NCI-H2107 treated with DMSO at 0.1 percent for 48 hours (cell line): ENCODE measurements at regions not wholly inside any gene's neighbourhood (a gene's known extent, or its start where the extent isn't known, plus 50 kb on each side); places are given as distances from the start of the nearest gene placed in this dataset.
"Not testable (repeated sequence)": the region's sequence is repeated elsewhere in the genome, so short reads cannot be mapped to it uniquely, and the experiment has no call there.

Source experiments
- DNase-seq: peaks from one replicate; lab custom pipeline; 2025; ENCODE audit not compliant: unreplicated experiment; lab: John Stamatoyannopoulos, UW

DNA sequence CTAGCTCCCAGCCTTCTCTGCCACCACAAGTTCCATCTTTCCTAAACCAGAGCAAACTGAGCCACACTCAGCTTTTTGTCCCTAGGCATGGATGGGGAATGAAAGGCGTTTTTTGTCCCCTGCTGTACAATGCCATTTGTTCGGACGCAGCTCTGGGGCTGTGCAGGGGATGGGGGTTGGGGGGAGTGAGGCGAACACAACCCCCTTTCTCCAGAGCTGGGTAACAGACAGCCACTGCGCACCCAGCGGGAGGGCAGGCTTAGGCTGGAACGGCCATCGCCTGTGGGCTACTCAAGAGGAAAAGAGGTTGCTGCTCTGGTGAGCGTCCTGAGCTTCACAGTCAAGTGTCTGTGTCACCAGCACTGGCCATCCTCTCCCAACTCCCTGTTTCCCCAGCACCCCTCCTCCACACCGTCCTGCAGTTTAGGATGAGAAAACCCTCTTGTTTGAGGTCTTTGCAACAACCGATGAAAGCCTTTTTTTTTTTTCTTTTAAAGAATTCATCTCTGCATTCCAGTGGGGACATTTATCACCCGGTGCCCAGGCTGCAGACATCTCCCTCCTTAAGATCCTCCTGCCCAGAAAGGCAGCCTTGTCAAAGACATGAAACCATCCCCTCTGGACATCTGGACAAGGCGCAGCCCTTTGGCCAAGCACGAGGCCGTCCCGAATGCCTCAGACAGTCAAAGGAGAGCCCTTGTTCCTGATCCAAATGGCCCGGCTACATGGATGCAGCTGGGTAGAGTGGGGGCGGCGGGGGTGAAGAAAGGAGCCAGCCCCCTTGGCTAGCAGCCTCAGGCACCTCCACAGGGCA lies 419.6 kb downstream of the BCOR start:
- no peak for DNase-seq

- DNase-seq = no peak
These were observed 418.8 kb downstream of the BCOR start for GRCh38 chrX:39678914-39679313.

DNA sequence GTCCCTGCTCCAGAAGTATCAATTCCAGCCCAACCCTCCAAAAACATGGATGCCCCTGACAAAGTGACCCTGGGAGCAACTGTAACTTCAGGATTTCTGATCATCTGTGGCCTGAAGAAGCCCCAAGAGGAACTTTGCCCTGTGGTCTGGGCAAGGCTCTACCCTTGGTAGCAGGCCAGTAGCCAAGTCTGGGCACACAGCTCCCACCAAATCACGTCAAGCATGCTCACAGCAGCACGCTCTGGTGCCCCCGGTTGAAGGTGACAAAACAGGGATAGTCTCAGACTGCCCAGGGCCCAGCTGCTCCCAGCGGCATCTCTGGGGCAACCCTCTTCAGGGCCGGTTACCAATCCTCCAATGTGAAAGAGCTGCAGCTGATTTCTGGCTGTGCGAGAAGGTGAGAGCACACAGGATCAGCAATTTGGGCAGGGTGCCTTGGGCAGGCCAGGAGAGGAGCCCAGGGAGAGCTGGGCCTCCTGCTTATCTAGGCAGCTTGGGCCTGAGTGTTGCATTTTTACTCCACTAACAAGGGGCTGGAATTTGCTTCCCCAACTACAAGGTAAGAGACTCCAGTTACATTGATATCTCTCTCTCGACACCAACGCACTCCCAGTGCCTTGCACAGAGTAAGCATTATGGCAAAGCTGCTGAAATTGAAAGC lies 418.1 kb downstream of the BCOR start:
- DNase-seq = no peak

GRCh38 chrX:39681885-39682284 lies 415.9 kb downstream of the BCOR start:
- DNase-seq = no peak

DNA sequence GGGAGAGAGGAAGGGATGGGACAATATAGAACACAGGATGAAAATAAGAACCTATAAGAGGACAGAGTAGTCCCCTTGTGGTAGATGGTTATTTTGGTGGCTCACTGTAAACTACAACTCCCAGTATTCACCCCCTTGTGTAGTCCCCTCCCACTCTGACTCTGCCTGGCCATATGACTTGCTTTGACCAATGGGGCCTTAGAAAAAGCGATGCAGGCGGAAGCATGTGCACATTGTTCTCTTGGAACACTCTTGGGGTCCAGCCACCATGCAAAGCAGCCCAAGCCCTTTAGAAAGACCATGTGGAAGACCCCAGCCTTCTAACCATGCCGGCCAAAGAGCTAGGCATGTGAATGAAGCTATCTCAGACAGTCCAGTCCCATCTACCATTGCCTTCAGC lies 415.0 kb downstream of the BCOR start:
- DNase-seq = no peak

DNA sequence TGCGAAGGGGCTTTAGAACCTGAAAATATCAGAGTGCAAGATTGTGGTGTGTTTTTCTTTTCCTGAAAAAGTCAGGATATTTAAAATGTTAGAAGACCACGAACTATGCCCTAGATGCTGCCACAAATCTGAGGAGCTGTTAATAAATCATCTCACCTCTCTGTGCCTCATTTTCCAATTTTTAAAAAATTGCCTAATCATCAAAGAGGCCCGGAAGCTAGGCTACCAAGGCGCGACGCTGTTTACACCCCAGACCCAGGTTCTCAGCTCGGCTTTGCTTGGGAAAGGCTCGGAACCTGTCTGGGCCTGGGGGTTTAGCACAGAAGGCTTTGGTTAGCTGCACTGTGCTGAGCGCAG lies 409.6 kb downstream of the BCOR start:
- no peak for DNase-seq

- peak; percentile 16 for DNase-seq
These were observed 409.0 kb downstream of the BCOR start for GRCh38 chrX:39688576-39689375.

GRCh38 chrX:39689376-39690104 lies 408.2 kb downstream of the BCOR start:
- peak; percentile 18 for DNase-seq

GRCh38 chrX:39690541-39691415 lies 407.0 kb downstream of the BCOR start:
- no peak for DNase-seq

DNA sequence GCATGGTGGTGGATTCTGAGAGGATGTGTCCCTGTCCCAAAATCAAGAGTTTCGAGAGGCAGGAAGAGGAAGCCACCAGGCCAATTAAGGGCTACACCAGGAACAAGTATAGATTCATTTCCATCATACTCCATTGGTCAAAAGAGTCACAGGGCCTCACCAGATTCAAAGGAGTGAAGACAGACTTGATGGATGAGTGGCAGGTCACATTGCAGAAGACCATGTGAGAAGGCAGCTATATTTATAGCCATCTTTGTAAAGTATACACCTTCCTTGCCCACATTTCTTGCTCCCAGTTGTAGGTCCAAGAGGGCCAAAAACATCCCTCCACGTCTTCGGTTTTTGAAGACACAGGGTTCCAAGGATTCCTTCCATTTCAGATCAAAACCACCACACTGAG lies 406.0 kb downstream of the BCOR start:
- no peak for DNase-seq

- no peak for DNase-seq
These were observed 405.0 kb downstream of the BCOR start for GRCh38 chrX:39692796-39693195.

DNA sequence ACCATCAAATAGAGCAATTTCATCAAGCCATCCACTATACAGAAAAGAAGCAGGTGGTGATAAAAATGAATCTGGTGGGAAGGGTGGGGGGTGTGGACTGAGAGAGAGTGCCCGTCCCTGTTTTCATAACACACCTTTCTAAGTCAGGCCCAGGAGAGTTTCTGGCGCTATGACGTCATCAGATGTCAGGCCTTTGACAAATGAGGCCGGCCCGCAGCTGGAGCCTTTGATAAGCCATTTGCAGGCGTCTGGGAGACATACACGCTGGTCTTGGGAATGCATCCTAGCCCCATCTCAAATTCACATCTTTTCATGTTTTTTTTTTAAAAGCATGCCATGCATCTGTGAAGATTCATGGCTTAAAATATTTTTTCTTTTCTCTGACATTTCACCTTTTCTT lies 404.5 kb downstream of the BCOR start:
- DNase-seq = no peak

GRCh38 chrX:39702636-39703035 lies 395.1 kb downstream of the BCOR start:
- not testable (repeated sequence) for DNase-seq

GRCh38 chrX:39703307-39703706 lies 394.5 kb downstream of the BCOR start:
- DNase-seq = no peak

GRCh38 chrX:39704590-39704989 lies 393.2 kb downstream of the BCOR start:
- no peak for DNase-seq

- DNase-seq = peak; percentile 20
These were observed 392.5 kb downstream of the BCOR start for GRCh38 chrX:39705290-39705689.

GRCh38 chrX:39709364-39709763 lies 388.4 kb downstream of the BCOR start:
- no peak for DNase-seq

GRCh38 chrX:39709812-39710211 lies 387.9 kb downstream of the BCOR start:
- no peak for DNase-seq

DNA sequence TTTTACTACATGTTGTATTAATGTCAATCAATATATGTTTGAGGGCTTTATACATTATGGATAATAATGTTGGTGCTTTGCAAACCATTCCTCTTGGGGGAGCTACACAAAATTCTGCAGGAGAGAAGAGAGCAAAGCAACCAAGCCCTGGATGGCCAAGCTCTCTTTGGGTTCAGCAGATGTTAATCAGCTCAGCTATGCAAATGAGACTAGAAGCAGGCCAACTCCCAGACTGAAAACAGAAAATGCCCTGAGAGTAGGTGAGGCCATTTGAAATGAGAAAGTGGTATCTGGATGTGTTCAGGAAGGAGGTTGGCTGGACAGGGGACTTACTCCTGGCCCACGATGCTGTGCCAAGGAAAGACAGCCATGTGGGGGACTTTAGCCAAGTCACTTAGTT lies 387.0 kb downstream of the BCOR start:
- no peak for DNase-seq

- no peak for DNase-seq
These were observed 383.3 kb downstream of the BCOR start for GRCh38 chrX:39714471-39714870.
